ENCODE measurements at regions not wholly inside any gene's neighbourhood (a gene's known extent, or its start where the extent isn't known, plus 50 kb on each side); places are given as distances from the start of the nearest gene placed in this dataset.

- Histone ChIP-seq H3K9ac (ENCODE audit: low read length) (no peak overlapping the region), H3K4me2 (ENCODE audit: low read length) (no peak overlapping the region), H4K20me1 (ENCODE audit: insufficient read depth) (no peaks in the 10 kb centered on the region), H3K9me2 (ENCODE audit: insufficient read depth, low read length) (no peaks in the 10 kb centered on the region), H3K36me3 (ENCODE audit: insufficient read depth, low read length) (no peaks in the 10 kb centered on the region), H3F3A (ENCODE audit: insufficient read depth, low read length, poor library complexity, severe bottlenecking) (no peaks in the 10 kb centered on the region), H2AFZ (ENCODE audit: low read depth, low read length) (no peak overlapping the region), H3K79me2 (replicated peaks; ENCODE audit: insufficient read depth, low read length) (no peaks in the 10 kb centered on the region), H3K27ac (ENCODE audit: low read length) (no peak overlapping the region), H3K9me3 (ENCODE audit: low read length) (no peaks in the 10 kb centered on the region), H3K27me3 (ENCODE audit: insufficient read depth, low read depth, low read length) (no peaks in the 10 kb centered on the region), H3K4me3 (ENCODE audit: low read length) (no peak overlapping the region)
- TF ChIP-seq TAF1 (IDR thresholded peaks at IDR 0.05; ENCODE audit: low read depth), result no peak
- TF ChIP-seq EP300 (conservative IDR thresholded peaks at IDR 0.05; ENCODE audit: poor library complexity, severe bottlenecking), result no peak
- TF ChIP-seq, protein P1, sequence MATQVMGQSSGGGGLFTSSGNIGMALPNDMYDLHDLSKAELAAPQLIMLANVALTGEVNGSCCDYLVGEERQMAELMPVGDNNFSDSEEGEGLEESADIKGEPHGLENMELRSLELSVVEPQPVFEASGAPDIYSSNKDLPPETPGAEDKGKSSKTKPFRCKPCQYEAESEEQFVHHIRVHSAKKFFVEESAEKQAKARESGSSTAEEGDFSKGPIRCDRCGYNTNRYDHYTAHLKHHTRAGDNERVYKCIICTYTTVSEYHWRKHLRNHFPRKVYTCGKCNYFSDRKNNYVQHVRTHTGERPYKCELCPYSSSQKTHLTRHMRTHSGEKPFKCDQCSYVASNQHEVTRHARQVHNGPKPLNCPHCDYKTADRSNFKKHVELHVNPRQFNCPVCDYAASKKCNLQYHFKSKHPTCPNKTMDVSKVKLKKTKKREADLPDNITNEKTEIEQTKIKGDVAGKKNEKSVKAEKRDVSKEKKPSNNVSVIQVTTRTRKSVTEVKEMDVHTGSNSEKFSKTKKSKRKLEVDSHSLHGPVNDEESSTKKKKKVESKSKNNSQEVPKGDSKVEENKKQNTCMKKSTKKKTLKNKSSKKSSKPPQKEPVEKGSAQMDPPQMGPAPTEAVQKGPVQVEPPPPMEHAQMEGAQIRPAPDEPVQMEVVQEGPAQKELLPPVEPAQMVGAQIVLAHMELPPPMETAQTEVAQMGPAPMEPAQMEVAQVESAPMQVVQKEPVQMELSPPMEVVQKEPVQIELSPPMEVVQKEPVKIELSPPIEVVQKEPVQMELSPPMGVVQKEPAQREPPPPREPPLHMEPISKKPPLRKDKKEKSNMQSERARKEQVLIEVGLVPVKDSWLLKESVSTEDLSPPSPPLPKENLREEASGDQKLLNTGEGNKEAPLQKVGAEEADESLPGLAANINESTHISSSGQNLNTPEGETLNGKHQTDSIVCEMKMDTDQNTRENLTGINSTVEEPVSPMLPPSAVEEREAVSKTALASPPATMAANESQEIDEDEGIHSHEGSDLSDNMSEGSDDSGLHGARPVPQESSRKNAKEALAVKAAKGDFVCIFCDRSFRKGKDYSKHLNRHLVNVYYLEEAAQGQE (IDR thresholded peaks at IDR 0.05; ENCODE audit: borderline replicate concordance), result no peak
- TF ChIP-seq POLR2AphosphoS5 (IDR thresholded peaks at IDR 0.05), result no peak
- no peak for TF ChIP-seq CTCF (IDR thresholded peaks at IDR 0.05; ENCODE audit: poor library complexity, severe bottlenecking)
- TF ChIP-seq EZH2 (IDR thresholded peaks at IDR 0.05; ENCODE audit: borderline replicate concordance, insufficient read depth, low read length, poor library complexity, severe bottlenecking), result no peak
- no peak for TF ChIP-seq SMC3 (conservative IDR thresholded peaks at IDR 0.05; ENCODE audit: poor library complexity)
Observed at GRCh38 chr1:98288494-98288893, 367.7 kb upstream of the DPYD start.

DNA sequence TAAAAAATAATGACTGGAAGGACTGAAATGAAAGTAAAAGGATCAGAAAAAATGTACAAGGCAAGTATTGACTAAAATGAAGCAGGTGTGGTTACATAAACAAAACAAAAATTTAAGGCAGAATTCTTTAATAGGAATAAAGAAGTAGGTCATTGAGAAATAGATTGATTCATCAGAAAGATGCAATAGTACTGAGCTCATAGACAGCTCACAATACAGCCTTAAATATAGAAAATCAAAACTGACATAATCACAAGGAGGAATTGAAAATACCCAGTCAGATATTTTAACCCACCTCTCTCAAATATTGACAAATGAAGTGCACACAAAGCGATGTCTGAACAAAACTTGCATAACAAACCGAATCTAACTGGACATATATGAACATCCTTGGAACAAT, 366.8 kb upstream of the DPYD start:
- TF ChIP-seq EP300 (conservative IDR thresholded peaks at IDR 0.05; ENCODE audit: poor library complexity, severe bottlenecking), result no peak
- no peak for TF ChIP-seq CTCF (IDR thresholded peaks at IDR 0.05; ENCODE audit: poor library complexity, severe bottlenecking)
- no peak for TF ChIP-seq MXI1 (conservative IDR thresholded peaks at IDR 0.05; ENCODE audit: poor library complexity, severe bottlenecking)
- TF ChIP-seq RAD21 (conservative IDR thresholded peaks at IDR 0.05), result no peak
- TF ChIP-seq SMC3 (conservative IDR thresholded peaks at IDR 0.05; ENCODE audit: poor library complexity), result no peak
- TF ChIP-seq, protein P1 (IDR thresholded peaks at IDR 0.05; ENCODE audit: borderline replicate concordance), result no peak
- TF ChIP-seq POLR2AphosphoS5 (IDR thresholded peaks at IDR 0.05), result no peak
- no peak for TF ChIP-seq EZH2 (IDR thresholded peaks at IDR 0.05; ENCODE audit: borderline replicate concordance, insufficient read depth, low read length, poor library complexity, severe bottlenecking)
- TF ChIP-seq TAF1 (IDR thresholded peaks at IDR 0.05; ENCODE audit: low read depth), result no peak
- H3K9me3 ChIP-seq (ENCODE audit: low read length), result no peaks in the 10 kb centered on the region
- no peaks in the 10 kb centered on the region for H3K79me2 ChIP-seq (replicated peaks; ENCODE audit: insufficient read depth, low read length)
- H3F3A ChIP-seq (ENCODE audit: insufficient read depth, low read length, poor library complexity, severe bottlenecking), result no peaks in the 10 kb centered on the region
- H3K4me3 ChIP-seq (ENCODE audit: low read length), result no peak overlapping the region
- no peak overlapping the region for H2AFZ ChIP-seq (ENCODE audit: low read depth, low read length)
- no peaks in the 10 kb centered on the region for H3K9me2 ChIP-seq (ENCODE audit: insufficient read depth, low read length)
- no peaks in the 10 kb centered on the region for H4K20me1 ChIP-seq (ENCODE audit: insufficient read depth)
- no peaks in the 10 kb centered on the region for H3K36me3 ChIP-seq (ENCODE audit: insufficient read depth, low read length)
- H3K27me3 ChIP-seq (ENCODE audit: insufficient read depth, low read depth, low read length), result no peaks in the 10 kb centered on the region
- no peak overlapping the region for H3K9ac ChIP-seq (ENCODE audit: low read length)
- no peak overlapping the region for H3K27ac ChIP-seq (ENCODE audit: low read length)
- H3K4me2 ChIP-seq (ENCODE audit: low read length), result no peak overlapping the region
